CD4-positive, alpha-beta T cell treated with Interleukin-17A for 4 hours (primary cell): ENCODE measurements at regions not wholly inside any gene's neighbourhood (a gene's known extent, or its start where the extent isn't known, plus 50 kb on each side); places are given as distances from the start of the nearest gene placed in this dataset.

Experiments used
- DNase-seq: peaks from one replicate; pipeline ENCODE4 v3.0.0-alpha.2; 2020; ENCODE audit warnings: mixed read lengths

DNA sequence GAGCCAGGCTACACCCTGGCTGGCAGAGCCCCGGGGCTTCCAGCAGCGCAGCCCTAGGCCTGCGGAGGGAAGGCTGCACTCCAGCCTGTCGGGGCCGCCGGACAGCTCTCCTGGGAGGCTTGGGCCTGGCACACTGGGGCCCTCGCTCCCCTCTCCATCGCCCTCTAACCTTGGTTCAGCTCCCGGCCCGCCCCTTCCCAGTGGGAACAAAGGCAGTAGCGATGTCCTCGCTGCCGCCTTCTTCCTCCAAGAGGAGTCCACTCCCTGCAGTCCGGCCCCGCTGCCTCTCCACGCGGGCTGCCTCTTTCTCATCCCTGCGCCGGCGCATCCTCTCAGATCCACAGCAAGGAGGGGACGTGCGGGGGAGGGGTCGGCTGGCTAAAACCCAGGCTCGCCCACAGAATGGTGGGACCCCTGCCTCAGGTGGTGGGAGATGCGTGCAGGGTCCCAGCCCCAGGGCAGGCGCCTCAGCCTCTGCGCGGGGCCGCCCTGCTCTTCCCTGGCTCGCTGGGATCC lies 138.1 kb downstream of the TWIST2 start:
- no peak for DNase-seq

DNA sequence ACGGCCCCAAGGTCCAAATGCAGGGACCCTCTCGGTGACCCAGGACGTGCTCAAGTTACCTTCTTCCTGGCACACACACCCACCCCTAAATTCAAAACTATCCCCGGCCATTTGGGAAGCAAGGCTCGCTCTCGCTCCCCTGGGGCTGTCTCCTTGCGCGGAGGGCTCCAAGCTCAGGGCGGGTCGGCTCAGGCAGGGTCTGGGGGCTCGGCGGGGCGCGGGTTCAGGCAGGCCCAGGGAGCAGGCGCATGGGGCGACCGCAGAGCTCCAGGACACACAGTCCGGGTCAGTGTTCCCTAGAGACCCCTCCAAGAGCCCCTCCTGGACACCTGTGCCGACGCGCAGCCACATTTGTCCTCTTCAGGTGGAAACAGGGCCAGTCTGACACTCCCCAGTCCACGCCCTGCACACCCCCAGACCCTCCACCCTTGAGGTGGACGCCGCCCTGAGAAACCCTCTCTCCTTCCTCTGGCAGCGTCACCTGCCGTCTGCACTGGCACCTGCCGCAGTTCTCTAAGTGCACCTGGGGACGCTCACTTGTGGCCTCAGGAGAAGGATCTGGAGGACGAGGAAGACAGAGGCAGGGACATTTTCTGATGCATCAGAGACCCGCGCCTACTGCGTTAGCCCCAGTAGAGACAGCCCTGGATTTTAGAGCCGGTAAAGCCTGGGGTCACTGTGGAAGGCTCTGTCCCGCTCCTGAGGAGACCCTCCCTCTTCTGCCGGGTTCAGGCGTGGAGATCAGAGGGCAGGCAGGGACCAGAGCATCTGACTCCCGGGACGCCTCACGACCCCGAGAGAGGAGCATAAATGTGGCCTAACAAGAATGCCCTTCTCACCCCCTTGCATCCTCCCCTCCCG lies 138.8 kb downstream of the TWIST2 start:
- no peak for DNase-seq

DNA sequence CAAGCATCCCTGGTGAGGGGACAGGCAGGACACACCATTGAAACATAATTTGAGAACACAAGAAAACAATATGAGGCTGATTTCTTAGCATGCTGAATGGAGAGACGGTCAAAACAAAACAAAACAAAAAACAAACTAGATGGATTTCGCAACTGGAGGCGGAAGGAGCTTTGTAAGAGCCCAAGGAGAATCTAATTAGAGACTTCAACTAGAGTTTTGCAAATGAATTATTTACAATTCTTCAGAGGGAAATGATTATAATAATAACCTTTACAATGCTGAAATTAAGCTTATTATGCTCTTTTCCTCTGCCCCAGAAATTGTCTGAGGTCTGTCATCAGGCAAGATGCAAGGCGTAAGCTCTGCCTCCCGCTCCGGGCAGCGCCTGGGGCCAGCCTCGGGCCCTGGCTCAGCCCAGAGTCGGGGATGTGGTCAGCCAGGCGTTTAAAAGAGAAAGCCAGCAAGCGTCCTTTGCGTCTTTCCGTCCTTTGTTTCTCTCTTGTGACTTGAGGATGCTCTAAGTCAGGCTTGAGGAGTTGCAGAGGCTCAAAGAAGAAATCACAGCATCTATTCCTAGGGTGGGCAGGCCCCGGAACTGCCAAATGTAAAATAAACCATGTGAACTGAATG lies 139.6 kb downstream of the TWIST2 start:
- no peak for DNase-seq

DNA sequence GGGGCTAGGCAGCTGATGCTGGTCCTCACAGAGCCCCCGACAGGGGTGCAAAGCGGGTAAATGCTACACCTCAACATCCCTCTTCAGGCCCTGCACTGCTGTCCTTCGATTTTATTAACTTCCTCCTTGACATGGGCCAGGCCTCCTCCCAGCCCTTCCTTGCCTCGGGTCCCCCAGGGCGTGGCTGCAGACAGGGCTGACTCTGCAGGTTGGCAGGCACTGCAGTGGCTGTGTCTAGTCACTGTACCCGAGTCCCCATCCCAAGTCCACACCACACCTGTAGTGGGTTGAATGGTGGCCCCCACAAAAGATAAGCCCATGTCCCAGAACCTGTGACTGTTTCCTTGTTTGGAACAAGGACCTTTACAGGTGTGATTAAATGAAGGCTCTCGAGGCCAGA lies 140.2 kb downstream of the TWIST2 start:
- no peak for DNase-seq

DNA sequence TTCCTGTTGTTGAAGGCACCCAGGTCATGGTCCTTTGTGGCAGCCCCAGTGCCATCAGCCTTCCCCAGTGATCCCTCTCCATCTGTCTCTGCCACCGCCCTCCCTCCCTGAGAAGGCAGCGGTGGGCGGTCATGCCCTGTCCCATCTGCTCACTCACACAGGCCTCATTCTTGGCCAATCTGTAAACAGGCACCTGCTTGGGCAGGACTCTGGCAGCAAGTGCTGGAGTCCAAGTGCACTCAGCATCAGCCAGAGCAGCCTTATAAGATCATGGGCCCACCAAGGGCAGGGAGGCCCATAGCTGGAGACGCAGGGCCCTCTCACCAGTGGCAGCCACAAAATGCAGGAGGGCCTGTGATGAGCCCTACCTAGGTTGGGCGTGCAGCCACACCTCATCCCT lies 140.9 kb downstream of the TWIST2 start:
- DNase-seq = no peak

DNA sequence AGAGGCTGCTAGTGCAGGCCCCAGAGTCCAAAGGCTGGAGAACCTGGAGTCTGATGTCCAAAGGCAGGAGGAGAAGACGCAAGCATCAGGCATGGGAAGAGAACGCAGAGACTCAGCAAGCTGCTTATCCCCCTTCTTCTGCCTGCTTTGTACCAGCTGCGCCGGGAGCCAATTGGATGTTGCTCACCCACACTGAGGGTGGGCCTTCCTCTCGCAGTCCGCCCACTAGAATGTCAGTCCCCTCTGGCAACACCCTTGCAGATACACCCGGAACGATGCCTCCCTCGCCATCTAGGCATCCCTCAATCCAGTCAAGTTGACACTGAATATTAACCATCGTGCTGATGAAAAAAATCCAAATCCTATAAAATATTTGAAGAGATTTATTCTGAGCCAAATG lies 141.6 kb downstream of the TWIST2 start:
- no peak for DNase-seq

DNA sequence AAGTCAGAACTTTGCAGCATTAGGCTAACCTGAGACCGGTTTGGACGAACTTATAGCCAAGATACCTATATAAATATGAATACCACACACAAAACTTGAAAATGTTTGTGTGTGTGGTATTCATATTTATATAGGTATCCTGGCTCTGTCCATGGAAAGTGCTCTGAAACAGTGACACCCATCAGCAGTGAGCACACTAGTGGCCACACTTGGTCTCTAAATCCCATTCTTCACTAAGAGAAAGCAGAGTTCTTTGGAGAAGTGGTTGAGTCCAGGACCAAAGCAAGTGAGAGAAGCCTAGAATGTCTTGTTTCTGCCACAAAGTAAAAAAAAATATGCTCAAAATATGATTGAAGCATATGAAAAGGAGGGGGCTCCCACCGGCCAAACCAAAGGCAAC lies 146.5 kb downstream of the TWIST2 start:
- DNase-seq = no peak

DNA sequence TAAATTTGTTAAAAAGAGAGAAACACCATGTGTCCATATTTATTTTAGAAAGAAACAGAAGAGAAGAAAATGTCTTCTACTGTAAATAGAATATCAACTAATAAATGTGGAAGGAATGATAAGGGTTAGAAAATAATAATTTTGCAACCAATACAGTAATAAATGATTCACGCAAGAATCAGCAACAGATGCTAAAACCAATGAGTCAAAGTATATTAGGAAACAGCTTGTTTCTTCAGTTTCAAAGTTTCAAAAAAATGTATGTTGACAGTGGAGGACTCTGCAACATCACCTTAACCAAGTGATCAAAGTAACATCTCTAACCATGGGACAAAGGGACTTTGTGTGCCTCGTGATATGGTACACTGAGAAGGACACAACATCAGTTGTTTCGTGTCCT lies 147.0 kb downstream of the TWIST2 start:
- no peak for DNase-seq

DNA sequence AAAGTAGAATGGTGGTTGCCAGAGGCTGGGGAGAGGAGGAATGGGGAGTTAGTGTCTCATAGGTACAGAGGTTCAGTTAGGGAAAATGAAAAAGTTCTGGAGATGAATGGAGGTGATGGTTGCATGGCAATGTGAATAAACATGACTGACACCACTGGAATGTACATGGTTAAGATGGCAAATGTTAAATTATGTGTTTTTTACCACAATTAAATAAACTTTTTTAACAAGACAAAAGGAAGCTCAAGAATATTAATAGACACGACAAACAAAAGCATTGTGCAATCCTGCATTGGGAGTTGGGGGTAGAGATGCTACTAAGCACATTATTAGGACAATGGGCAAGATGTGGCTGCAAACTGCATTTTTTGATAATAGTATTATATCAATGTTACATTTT lies 147.7 kb downstream of the TWIST2 start:
- no peak for DNase-seq

DNA sequence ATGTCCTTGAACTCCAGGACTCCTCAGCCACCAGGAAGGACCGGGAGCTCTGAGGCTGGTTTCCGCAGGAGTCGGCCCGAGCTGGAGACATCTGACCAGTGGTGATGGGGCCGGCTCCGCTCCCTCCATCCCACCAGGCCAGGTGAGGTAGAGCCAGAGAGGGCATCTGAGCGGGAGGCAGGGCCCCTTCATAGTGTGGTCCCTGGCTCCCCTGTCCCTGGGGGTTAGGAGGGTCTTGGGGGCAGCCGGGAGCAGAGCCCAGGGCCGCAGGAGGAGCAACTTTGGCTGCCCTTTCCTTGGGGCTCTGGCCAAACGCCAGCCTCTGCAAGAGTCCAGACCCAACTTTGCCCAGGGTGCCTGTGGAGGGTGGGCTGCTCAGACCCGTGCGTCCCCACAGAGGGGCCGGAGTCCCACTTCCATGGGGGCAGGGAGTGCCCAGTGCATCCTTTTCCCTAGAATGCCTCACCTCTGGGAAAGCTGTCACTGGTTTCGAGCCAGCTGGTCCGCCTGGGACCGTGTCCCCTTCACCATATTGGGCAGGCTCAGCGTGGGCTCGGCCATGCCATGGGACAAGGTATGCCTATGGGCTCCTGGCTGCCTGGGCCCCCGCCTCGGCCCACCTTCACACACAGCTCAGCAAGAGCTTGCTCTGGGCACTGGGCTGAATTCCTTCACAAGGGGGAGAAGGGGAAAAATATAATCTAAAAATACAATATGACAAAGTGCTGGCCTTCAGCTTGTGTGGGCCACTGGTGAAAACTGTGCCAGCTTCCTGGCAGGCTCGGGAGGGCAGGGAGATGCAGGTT lies 148.6 kb downstream of the TWIST2 start:
- no peak for DNase-seq

DNA sequence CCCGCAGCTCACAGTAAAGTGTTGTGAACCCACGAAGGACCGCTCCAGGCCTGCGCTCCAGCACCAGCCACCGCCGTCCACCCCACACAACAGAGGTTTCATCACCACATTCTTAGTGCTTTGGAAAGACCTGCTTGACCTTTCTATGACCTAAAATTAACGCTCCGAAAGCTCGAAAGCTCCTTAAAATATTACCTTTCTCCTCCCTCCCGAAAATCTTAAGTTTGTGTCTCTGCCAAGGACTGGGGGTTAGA lies 149.2 kb downstream of the TWIST2 start:
- DNase-seq = no peak

DNA sequence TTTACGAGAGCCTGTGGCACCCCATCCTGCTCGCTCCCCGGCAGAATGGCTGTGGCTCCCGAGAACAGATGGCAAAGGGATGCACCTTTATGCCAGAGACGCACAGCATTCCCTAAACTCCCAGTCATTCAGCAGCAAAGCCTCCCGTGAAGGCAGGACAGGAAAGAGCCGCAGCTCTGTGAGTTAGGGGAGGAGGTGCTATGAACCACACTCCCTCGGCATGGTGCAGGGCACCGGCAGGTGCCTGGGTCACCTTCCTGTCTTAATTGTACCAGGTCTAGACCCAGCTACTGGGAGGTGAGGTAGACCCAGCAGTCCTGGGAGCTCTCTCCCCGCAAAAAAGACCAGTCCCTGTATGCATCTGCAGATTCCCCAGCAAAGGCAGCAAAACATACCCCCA lies 149.8 kb downstream of the TWIST2 start:
- DNase-seq = no peak
